IMR-90 (cell line): ENCODE measurements at regions not wholly inside any gene's neighbourhood (a gene's known extent, or its start where the extent isn't known, plus 50 kb on each side); places are given as distances from the start of the nearest gene placed in this dataset.

Experiments used
- ATAC-seq: fragments of 200-7000 bp; cut with Tn5 transposase; 2 replicates; pipeline ENCODE4 v1.9.1; 2020; ENCODE audit warnings: low read depth, mild to moderate bottlenecking, moderate library complexity
- BruUV-seq: library from RNA; stranded (reverse); fragments of 400-500 nt; replicated peaks from 2 replicates; lab custom pipeline; 2021; lab: Mats Ljungman, UMichigan
- CTCF ChIA-PET: fragments of 300-600 bp; formaldehyde crosslinking; extraction: SDS; loops from one replicate; lab custom pipeline; 2021; ENCODE audit warnings: antibody characterized with exemption; lab: Yijun Ruan, JAX
- POLR2A ChIA-PET: fragments of 300-600 bp; sonication (Branson Sonifier 250); formaldehyde crosslinking; loops from one replicate; lab custom pipeline; 2022; ENCODE audit warnings: antibody characterized with exemption; ENCODE audit not compliant: unreplicated experiment; lab: Charles Lee
- DNase-seq: peaks from one replicate; pipeline ENCODE4 v3.0.0; 2013
- H2AFZ ChIP-seq: replicated peaks from 2 replicates; pipeline ENCODE3; 2013; ENCODE audit warnings: low read length, mild to moderate bottlenecking; ENCODE audit not compliant: poor library complexity
- H2AK5ac ChIP-seq: 2 replicates; pipeline ENCODE4 v1.6.1; 2013; ENCODE audit warnings: low read depth, low read length, inconsistent platforms
- H2AK9ac ChIP-seq: replicated peaks from 2 replicates; pipeline ENCODE3; 2013; ENCODE audit warnings: mild to moderate bottlenecking, low read depth, low read length, moderate library complexity; ENCODE audit not compliant: poor library complexity
- H2BK120ac ChIP-seq: 2 replicates; pipeline ENCODE4 v1.6.1; 2013; ENCODE audit warnings: low read depth, low read length, inconsistent platforms
- H2BK15ac ChIP-seq: 3 replicates; pipeline ENCODE4 v1.6.1; 2013; ENCODE audit warnings: low read depth, low read length, inconsistent platforms
- H2BK20ac ChIP-seq: 2 replicates; pipeline ENCODE4 v1.6.1; 2013; ENCODE audit warnings: low read depth, mild to moderate bottlenecking, inconsistent platforms, low read length, moderate library complexity
- H2BK5ac ChIP-seq: 2 replicates; pipeline ENCODE4 v1.6.1; 2013; ENCODE audit warnings: mild to moderate bottlenecking, low read depth, low read length, inconsistent platforms; ENCODE audit not compliant: poor library complexity, severe bottlenecking
- H3K14ac ChIP-seq: replicated peaks from 2 replicates; pipeline ENCODE4 v1.6.1; 2013; ENCODE audit warnings: low read depth, low read length, inconsistent platforms
- H3K18ac ChIP-seq: 2 replicates; pipeline ENCODE4 v1.6.1; 2013; ENCODE audit warnings: low read depth, low read length, control low read depth
- H3K23ac ChIP-seq: 2 replicates; pipeline ENCODE4 v1.6.1; 2013; ENCODE audit warnings: low read depth, low read length, inconsistent platforms
- H3K27ac ChIP-seq: 2 replicates; pipeline ENCODE4 v1.5.1; 2013; ENCODE audit warnings: mild to moderate bottlenecking, control low read depth, low read length; ENCODE audit not compliant: insufficient read depth
- H3K27me3 ChIP-seq: 2 replicates; pipeline ENCODE4 v1.6.1; 2013; ENCODE audit warnings: low read length; ENCODE audit not compliant: control insufficient read depth, insufficient read depth
- H3K36me3 ChIP-seq: 2 replicates; pipeline ENCODE4 v1.6.1; 2013; ENCODE audit warnings: low read length, mixed read lengths; ENCODE audit not compliant: control insufficient read depth, insufficient read depth
- H3K4ac ChIP-seq: 2 replicates; pipeline ENCODE4 v1.6.1; 2013; ENCODE audit warnings: low read depth, low read length, inconsistent platforms
- H3K4me1 ChIP-seq: 2 replicates; pipeline ENCODE4 v1.6.1; 2013; ENCODE audit warnings: low read length, mixed read lengths; ENCODE audit not compliant: control insufficient read depth, insufficient read depth
- H3K4me2 ChIP-seq: 2 replicates; pipeline ENCODE4 v1.6.1; 2013; ENCODE audit warnings: low read depth, mild to moderate bottlenecking, control low read depth, low read length, moderate library complexity
- H3K4me3 ChIP-seq: 2 replicates; pipeline ENCODE4 v1.5.1; 2013; ENCODE audit warnings: low read depth, mild to moderate bottlenecking, control low read depth, low read length, moderate library complexity; ENCODE audit not compliant: insufficient read depth
- H3K56ac ChIP-seq: 2 replicates; pipeline ENCODE4 v1.6.1; 2013; ENCODE audit warnings: low read length, inconsistent platforms; ENCODE audit not compliant: insufficient read depth; ENCODE audit errors: extremely low read depth
- H3K79me1 ChIP-seq, 2 experiments: 2 replicates each; pipeline ENCODE4 v1.6.1; 2013; ENCODE audit warnings: low read length in 2 of 2, inconsistent platforms in 1 of 2, low read depth in 1 of 2
- H3K9ac ChIP-seq: 2 replicates; pipeline ENCODE4 v1.6.1; 2013; ENCODE audit warnings: low read depth, low read length, control low read depth
- H3K9me1 ChIP-seq: 2 replicates; pipeline ENCODE4 v1.6.1; 2013; ENCODE audit warnings: low read length, inconsistent platforms; ENCODE audit not compliant: insufficient read depth
- H3K9me3 ChIP-seq: 2 replicates; pipeline ENCODE4 v1.6.1; 2013; ENCODE audit warnings: low read length; ENCODE audit not compliant: control insufficient read depth, insufficient read depth
- H4K20me1 ChIP-seq: 2 replicates; pipeline ENCODE4 v1.6.1; 2013; ENCODE audit warnings: low read length, inconsistent platforms; ENCODE audit not compliant: insufficient read depth
- H4K5ac ChIP-seq: 2 replicates; pipeline ENCODE4 v1.6.1; 2013; ENCODE audit warnings: mild to moderate bottlenecking, low read depth, low read length, control low read depth
- H4K8ac ChIP-seq, 2 experiments: 2 replicates each; pipeline ENCODE4 v1.6.1; 2013; ENCODE audit warnings: low read depth in 2 of 2, low read length in 2 of 2, control low read depth in 1 of 2, inconsistent platforms in 1 of 2
- H4K91ac ChIP-seq: 2 replicates; pipeline ENCODE4 v1.6.1; 2013; ENCODE audit warnings: low read depth, low read length, inconsistent platforms; ENCODE audit not compliant: insufficient read depth
- CEBPB ChIP-seq: IDR thresholded peaks from 2 replicates; pipeline ENCODE4 v1.6.1; 2012; ENCODE audit warnings: low read depth, low read length, improper control_type of control experiment
- CHD1 ChIP-seq: IDR thresholded peaks from 2 replicates; pipeline ENCODE4 v1.6.1; 2012; ENCODE audit warnings: low read depth, low read length, improper control_type of control experiment
- FOS ChIP-seq: fragments of 150-350 bp; IDR thresholded peaks from 2 replicates; pipeline ENCODE4 v1.6.1; 2016; ENCODE audit warnings: low read depth, low read length
- MAFK ChIP-seq: IDR thresholded peaks from 2 replicates; pipeline ENCODE4 v1.6.1; 2012; ENCODE audit warnings: low read depth, low read length, improper control_type of control experiment
- MAZ ChIP-seq: IDR thresholded peaks from 2 replicates; pipeline ENCODE4 v1.6.1; 2012; ENCODE audit warnings: low read depth, mild to moderate bottlenecking, low read length, improper control_type of control experiment, moderate library complexity, borderline replicate concordance
- MXI1 ChIP-seq: IDR thresholded peaks from 2 replicates; pipeline ENCODE4 v1.6.1; 2012; ENCODE audit warnings: low read depth, mild to moderate bottlenecking, low read length, moderate library complexity, borderline replicate concordance
- NFE2L2 ChIP-seq: fragments of 150-350 bp; IDR thresholded peaks from 2 replicates; pipeline ENCODE4 v1.6.1; 2016; ENCODE audit warnings: low read depth, mild to moderate bottlenecking, low read length
- POLR2A ChIP-seq: IDR thresholded peaks from 2 replicates; pipeline ENCODE4 v1.6.1; 2012; ENCODE audit warnings: mild to moderate bottlenecking, low read depth, low read length
- RAD21 ChIP-seq: IDR thresholded peaks from 2 replicates; pipeline ENCODE4 v1.6.1; 2012; ENCODE audit warnings: low read length, improper control_type of control experiment
- RCOR1 ChIP-seq: IDR thresholded peaks from 2 replicates; pipeline ENCODE4 v1.6.1; 2012; ENCODE audit warnings: mild to moderate bottlenecking, low read length, improper control_type of control experiment; ENCODE audit not compliant: insufficient replicate concordance
- SMC3 ChIP-seq: fragments of 150-350 bp; IDR thresholded peaks from 2 replicates; pipeline ENCODE4 v1.6.1; 2016; ENCODE audit warnings: low read depth, mild to moderate bottlenecking, antibody characterized with exemption, low read length, moderate library complexity
- WGBS, 2 experiments: methylation state at CpG; one replicate each; pipeline versions ENCODE4 v1.1.5 to v1.1.7; 2013; ENCODE audit warnings: missing lambda C conversion rate in 2 of 2; ENCODE audit not compliant: insufficient read length in 1 of 2; ENCODE audit errors: extremely low coverage in 2 of 2; 5-methylcytosine and 5-hydroxymethylcytosine counted together
- dilution Hi-C: fragments of 300-500 bp; cut with HindIII; formaldehyde crosslinking; loops from one replicate; pipeline ENCODE4 v1.14.3; 2018; ENCODE audit warnings: low sequenced_read_pairs; ENCODE audit not compliant: unreplicated experiment
- in situ Hi-C: fragments of 300-500 bp; cut with MboI; formaldehyde crosslinking; loops from 3 replicates; pipeline ENCODE4 v1.14.3; 2019; ENCODE audit warnings: low sequenced_read_pairs, inconsistent platforms, mixed read lengths
- intact Hi-C: fragments of 100-400 bp; cut with micrococcal nuclease; formaldehyde crosslinking; loops from 2 replicates; pipeline ENCODE4 v1.10.0; 2022
- TF ChIP-seq, protein P1 (sequence below): fragments of 150-350 bp; IDR thresholded peaks from 2 replicates; pipeline ENCODE4 v1.6.1; 2016; ENCODE audit warnings: low read depth, mild to moderate bottlenecking, low read length, moderate library complexity, borderline replicate concordance
- TF ChIP-seq, protein P2 (sequence below): fragments of 150-350 bp; IDR thresholded peaks from 2 replicates; pipeline ENCODE4 v1.6.1; 2017; ENCODE audit warnings: mild to moderate bottlenecking, antibody characterized with exemption, low read length, low read depth

DNA sequence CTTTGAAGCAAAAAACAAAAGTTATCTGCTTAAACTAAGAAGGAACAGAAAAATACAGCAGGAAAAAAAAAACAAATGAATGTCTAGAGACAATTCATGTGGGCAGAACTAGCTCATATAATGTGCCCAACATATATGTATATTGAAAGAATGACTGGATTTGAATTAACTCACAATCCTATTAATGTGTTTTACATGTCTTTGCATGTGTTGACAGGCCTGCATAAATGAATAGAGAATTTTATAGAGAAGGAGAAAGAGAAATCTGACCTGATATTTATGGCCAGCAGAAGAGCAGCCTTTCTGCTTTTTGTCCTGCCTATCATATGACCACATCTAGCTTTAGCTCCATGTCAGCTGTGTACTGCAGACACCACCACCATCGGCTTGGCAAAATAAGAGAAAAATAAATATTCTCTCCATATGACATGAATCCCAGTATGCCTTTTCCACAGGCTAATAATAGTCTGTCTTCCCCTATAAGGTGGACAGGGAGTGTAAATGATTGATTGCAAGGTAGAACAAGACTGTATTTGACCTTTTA lies 171.5 kb upstream of the PALMD start:
- no peak overlapping the region for H3K23ac ChIP-seq
- H2BK15ac ChIP-seq: no peak overlapping the region
- no peak overlapping the region for H3K27ac ChIP-seq
- DNase-seq: no peak
- no peak overlapping the region for H3K4me2 ChIP-seq
- H4K5ac ChIP-seq: no peak overlapping the region
- no peak overlapping the region for H3K56ac ChIP-seq
- H3K4me3 ChIP-seq: no peak overlapping the region
- H2BK20ac ChIP-seq: no peak overlapping the region
- H2AK5ac ChIP-seq: no peak overlapping the region
- H3K18ac ChIP-seq: no peak overlapping the region
- no peak overlapping the region for H2BK5ac ChIP-seq
- H3K14ac ChIP-seq: no peak overlapping the region
- in situ Hi-C loops (loop anchor here (10.0 kb wide), 1 partner anchor 290 kb away; no protein-coding TSS in a partner anchor), intact Hi-C loops (loop anchor here (10.0 kb wide), 1 partner anchor 580 kb away; no protein-coding TSS in a partner anchor), dilution Hi-C loops (no loop called here)
- no peaks in the 10 kb centered on the region for H3K9me1 ChIP-seq
- no peak overlapping the region for H4K8ac ChIP-seq
- no TSS peak for BruUV-seq
- H2AK9ac ChIP-seq: no peak overlapping the region
- no peaks in the 10 kb centered on the region for H3K9me3 ChIP-seq
- ChIA-PET POLR2A (no interaction called here), CTCF (interaction anchor here (0.5 kb wide), 1 partner anchor 25 kb away, joined by 4 read pairs; no protein-coding TSS in a partner anchor)
- H3K27me3 ChIP-seq: no peaks in the 10 kb centered on the region
- no CpG with 5 or more reads among the region's 1 CpG for WGBS, 2 experiments
- no peak overlapping the region for H4K91ac ChIP-seq
- no peaks in the 10 kb centered on the region for H4K20me1 ChIP-seq
- H3K36me3 ChIP-seq: no peaks in the 10 kb centered on the region
- TF ChIP-seq SMC3 (no peak), NFE2L2 (no peak), POLR2A (no peak), RCOR1 (no peak), CHD1 (no peak), MAZ (no peak), CEBPB (no peak), RAD21 (no peak), MAFK (no peak), MXI1 (no peak), FOS (no peak)
- TF ChIP-seq, protein P1, sequence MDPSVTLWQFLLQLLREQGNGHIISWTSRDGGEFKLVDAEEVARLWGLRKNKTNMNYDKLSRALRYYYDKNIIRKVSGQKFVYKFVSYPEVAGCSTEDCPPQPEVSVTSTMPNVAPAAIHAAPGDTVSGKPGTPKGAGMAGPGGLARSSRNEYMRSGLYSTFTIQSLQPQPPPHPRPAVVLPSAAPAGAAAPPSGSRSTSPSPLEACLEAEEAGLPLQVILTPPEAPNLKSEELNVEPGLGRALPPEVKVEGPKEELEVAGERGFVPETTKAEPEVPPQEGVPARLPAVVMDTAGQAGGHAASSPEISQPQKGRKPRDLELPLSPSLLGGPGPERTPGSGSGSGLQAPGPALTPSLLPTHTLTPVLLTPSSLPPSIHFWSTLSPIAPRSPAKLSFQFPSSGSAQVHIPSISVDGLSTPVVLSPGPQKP: no peak
- TF ChIP-seq, protein P2, sequence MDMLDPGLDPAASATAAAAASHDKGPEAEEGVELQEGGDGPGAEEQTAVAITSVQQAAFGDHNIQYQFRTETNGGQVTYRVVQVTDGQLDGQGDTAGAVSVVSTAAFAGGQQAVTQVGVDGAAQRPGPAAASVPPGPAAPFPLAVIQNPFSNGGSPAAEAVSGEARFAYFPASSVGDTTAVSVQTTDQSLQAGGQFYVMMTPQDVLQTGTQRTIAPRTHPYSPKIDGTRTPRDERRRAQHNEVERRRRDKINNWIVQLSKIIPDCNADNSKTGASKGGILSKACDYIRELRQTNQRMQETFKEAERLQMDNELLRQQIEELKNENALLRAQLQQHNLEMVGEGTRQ: no peak
- H3K4ac ChIP-seq: no peak overlapping the region
- H2AFZ ChIP-seq: no peak overlapping the region
- no peaks in the 10 kb centered on the region for H3K79me1 ChIP-seq
- H3K4me1 ChIP-seq: no peaks in the 10 kb centered on the region
- H3K9ac ChIP-seq: no peak overlapping the region
- ATAC-seq: no peak
- no peak overlapping the region for H2BK120ac ChIP-seq
